Spleen (tissue), 7 donors: ENCODE measurements at regions not wholly inside any gene's neighbourhood (a gene's known extent, or its start where the extent isn't known, plus 50 kb on each side); places are given as distances from the start of the nearest gene placed in this dataset.

Source experiments
- CTCF ChIP-seq, 11 experiments: fragments of 200-600 bp in 7 of 11; fragments of 450-650 bp in 4 of 11; sonication (generic) in 4 of 11; IDR thresholded peaks in 8 of 11; conservative IDR thresholded peaks in 3 of 11; 1 replicate in 7 of 11; 2 replicates in 4 of 11; pipeline versions ENCODE4 v1.4.0 to v1.8.0; 2016 to 2021; ENCODE audit warnings: antibody characterized with exemption in 11 of 11, inconsistent platforms in 4 of 11, mild to moderate bottlenecking in 1 of 11
- POLR2A ChIP-seq, 3 donors: fragments of 450-650 bp; IDR thresholded peaks; one replicate each; pipeline ENCODE4 v1.5.1; 2017; ENCODE audit warnings: antibody characterized with exemption in 3 of 3, mild to moderate bottlenecking in 1 of 3
- donor health status: DM: no; HTN: no; CAD: no; lungs with moderate emphysema.
- donor health status: DM: no; HTN: no; CAD: no.
- donor health status: DM: no; HTN: no; CAD: no.

DNA sequence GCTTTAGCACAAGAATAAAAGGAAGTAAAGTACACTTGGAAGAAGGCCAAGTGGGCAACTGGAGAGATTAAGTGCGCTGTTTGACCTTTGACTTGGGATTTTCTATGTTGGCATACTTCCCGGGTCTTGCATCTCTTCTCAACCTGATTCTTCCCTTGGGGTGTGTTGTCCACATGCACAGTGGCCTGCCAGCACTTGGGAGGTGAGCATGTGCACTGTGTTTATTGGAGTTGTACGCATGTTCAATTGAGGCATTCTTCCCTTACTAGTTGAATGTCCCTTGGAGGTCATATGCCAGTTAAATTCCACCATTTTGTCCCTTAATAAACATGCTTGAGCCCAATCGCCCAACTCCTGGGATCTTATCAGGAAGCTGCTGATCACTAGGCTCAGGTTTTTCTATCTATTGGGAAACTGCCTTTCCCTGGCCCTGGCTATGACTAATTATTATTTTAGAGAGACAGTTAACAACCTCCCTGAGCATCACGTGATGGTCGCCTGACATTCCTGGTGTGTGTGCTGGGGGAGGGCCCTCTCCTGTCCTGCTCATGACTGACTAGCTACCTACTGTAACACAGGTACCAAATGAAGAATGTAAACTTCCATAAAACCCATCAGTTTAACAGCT lies 62.5 kb upstream of the RAPGEF4 start:
- TF ChIP-seq CTCF (IDR thresholded peaks at IDR 0.05 in 8 of 11, conservative IDR thresholded peaks at IDR 0.05 in 3 of 11) (no peak), POLR2A (IDR thresholded peaks at IDR 0.05) (no peak)
